DMS79 (cell line): ENCODE measurements at regions not wholly inside any gene's neighbourhood (a gene's known extent, or its start where the extent isn't known, plus 50 kb on each side); places are given as distances from the start of the nearest gene placed in this dataset.
"Not testable (repeated sequence)": the region's sequence is repeated elsewhere in the genome, so short reads cannot be mapped to it uniquely, and the experiment has no call there.

Experiments used
- DNase-seq: peaks from one replicate; lab custom pipeline; 2025; lab: John Stamatoyannopoulos, UW

DNA sequence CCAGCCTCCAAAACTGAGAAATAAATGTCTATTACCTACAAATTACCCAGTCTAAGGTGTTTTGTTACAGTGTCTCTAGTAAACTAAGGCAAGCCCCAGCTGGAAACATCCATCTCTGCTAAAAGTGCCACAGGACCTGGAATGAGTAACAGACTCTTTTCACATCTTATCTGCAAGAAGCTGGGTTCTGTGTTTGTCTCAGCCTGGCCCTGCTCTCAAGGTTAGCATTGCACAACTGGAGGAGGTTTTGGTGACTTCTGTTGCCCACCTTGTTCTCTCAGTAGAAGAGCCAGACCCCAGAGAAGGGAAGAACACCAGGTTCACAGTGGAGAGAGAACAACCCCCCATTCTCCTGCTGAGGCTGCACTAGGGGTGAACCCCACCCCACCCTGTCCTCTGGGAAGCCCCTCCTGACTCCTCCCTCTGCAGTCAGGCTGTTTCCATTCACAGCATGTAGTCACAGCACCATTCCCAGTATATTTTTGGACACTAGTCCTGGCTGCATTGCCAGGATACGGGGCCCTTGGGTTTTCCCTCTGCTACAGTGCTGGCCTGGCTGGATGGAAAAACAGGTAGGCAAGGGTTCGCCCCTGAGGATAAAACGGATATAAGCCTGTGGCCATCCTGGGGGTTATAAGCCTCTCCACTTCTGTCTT lies 280.0 kb downstream of the BCL2L11 start:
- not testable (repeated sequence) for DNase-seq

DNA sequence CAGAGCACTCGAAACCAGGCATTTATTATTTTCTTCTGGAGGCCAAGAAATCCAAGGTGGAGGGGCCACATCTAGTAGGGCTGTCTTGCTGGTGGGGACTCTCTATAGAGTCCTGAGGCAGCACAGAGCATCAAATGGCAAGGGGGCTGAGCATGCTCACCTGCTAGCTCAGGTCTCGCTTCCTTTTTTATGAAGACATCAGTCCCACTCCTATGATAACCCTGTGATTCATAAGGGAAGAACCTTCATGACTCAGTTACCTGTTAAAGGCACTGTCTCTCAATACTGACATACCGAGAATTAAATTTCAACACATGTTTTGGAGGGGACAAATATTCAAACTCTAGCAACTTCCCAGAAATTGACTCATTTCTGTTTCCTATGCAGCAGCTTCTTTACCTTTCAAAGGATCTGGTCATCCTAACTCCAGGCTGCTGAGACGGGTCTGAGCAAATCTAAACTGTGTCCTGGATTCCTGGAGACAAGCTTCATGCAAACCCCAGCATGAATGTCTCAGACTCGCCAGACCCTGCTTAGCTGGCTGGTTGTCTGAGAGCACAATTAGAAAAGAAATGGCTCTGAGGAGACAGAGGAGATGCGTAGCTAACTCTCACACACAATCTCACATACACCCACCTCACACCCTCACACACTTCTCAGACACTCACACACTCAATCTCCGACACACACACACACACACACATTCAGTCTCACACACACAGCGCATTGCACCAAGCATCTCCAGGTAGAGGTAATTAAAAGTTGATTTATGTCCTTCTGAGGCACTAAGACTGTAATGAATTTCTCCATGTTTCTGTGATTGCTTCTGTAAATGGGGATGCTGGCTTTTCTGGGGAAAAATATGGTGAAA lies 280.8 kb downstream of the BCL2L11 start:
- not testable (repeated sequence) for DNase-seq

DNA sequence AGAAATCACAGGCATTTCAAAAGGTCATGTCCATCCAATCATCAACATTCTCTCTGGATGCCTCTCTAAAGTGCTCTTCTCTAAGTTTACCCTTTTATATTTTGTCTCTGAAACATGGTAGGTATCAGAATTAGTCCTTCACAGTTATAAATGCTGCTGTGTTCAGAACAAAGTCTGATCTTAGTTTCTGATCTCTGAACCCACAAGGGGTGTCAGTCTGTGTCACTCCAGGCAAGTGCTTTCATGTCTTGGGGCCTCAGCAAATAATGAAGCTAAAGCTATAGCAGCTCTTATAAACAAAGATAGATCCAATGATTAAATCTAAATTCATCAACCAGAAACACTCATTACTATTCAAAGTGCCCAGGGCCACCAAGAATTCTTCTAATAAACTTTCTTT lies 281.7 kb downstream of the BCL2L11 start:
- DNase-seq, result not testable (repeated sequence)

DNA sequence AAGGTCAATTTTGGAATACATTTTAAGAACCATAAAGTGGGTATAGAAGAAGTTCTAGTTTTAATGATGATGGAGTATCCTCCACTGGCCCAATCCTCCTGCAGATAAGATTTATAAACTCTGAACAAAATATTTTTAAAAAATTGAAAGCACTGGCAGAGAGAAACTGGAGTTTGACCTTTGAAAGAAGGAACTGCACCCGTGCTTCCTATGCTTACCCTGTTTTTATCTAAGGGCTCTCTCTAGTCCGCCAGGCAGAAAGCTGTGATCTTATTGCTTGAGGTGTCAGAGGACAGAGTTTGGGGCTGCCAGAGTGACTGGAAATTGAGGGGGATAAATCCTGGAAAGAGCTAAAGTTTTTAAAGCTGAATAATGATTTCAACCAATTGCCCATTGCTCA lies 282.6 kb downstream of the BCL2L11 start:
- not testable (repeated sequence) for DNase-seq

DNA sequence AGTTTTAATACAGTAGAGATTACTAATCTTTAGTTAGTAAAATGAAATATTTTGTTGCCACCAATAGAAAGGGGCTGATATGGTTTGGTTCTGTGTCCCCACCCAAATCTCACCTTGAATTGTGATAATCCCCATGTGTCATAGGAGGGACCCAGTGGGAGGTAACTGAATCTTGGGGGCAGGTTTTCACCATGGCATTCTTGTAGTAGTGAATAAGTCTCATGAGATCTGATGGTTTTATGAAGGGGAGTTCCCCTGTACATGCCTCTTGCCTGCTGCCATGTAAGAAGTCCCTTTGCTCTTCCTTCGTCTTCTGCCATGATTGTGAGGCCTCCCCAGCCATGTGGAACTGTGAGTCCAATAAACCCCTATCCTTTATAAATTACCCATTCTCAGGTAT lies 285.9 kb downstream of the BCL2L11 start:
- not testable (repeated sequence) for DNase-seq

DNA sequence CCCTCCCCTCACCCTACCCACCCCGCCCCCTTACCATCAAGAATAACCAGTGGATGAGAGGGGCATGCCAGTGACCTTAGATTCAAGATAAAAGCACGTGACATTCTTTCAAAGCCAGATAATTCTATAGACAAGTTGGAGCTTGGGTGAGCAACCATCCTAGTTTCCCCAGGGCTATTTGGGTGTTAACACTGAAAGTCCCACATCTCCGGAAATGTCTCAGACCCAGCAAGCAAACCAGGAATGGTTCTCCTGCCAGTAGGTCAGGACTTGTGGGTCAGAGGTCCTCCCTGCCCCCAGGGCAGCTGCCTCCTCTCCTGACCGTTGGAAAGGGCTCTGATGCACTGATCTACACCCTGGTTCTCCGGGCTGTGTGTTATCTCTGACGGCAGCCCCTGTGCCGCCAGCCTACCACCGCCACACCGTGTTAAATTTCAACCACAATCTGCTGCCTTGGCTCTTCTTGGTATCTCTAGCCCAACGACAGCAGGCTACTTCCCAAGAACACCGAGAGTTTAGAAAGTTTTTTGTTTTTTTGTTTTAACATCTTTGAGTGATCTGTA lies 287.0 kb downstream of the BCL2L11 start:
- DNase-seq, result not testable (repeated sequence)

DNA sequence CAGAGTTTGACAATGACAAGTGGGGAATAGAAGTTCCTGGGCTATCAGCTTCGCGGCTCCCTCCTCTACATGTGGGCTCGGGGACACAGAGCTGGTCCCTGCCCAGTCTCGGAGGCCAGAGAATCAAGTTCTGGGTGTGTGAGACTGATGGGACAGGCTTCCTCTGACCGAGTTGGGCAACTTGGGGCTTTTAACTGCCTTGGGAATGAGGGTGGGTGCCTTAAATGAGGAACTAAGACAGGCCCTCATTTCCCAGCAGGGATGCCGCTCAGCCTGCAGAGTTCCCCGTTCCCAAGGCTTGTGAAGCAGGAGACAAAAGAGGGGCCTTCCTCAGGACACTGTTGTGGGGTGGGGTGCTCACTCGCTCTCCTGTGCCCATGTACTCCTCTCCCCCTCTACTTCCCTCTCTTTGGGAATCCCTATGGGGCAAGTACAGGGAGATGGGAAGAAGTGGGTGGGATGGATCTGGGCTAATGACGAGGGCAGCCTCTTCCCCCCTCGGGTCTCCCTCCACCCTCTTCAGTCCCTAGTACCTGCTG lies 290.2 kb downstream of the BCL2L11 start:
- not testable (repeated sequence) for DNase-seq

DNA sequence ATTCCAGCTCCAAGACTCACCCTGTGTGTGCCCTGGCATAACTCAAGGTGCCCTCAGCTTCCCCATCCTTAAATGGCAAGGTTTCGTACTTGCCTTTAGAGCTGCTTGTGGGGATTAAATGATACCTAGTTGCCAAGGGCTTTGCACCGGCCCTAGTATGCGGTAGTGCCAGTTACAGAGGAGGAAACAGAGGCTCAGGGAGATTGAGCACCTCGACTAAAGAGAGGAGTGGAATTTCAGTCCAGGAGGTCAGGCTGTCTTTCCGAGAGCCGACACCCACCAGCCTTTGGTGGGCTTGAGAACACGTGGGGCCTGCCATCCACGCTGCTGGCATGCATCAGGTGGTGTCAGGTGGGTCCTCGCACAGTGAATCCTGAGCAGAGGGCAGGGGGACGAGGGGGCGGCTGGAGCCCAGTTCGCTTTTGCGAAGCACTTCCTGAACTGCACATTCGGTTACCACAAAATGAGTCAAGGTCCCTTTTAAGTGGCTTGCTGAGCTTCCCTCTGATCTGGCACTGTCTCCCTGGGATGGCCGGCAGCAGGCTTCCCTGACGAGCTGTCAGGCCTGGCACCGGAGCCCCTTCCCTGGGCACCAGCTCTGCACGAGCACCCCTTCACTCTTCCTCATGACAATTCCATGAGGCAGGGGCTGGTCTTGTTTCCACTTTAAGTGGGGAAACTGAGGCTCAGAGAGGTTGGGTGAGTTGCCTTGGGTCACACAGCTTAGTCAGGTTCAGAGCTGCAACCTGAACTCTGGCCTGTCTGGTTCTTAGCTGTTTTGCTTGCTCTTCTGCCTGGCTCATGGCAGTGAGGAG lies 291.4 kb downstream of the BCL2L11 start:
- not testable (repeated sequence) for DNase-seq

DNA sequence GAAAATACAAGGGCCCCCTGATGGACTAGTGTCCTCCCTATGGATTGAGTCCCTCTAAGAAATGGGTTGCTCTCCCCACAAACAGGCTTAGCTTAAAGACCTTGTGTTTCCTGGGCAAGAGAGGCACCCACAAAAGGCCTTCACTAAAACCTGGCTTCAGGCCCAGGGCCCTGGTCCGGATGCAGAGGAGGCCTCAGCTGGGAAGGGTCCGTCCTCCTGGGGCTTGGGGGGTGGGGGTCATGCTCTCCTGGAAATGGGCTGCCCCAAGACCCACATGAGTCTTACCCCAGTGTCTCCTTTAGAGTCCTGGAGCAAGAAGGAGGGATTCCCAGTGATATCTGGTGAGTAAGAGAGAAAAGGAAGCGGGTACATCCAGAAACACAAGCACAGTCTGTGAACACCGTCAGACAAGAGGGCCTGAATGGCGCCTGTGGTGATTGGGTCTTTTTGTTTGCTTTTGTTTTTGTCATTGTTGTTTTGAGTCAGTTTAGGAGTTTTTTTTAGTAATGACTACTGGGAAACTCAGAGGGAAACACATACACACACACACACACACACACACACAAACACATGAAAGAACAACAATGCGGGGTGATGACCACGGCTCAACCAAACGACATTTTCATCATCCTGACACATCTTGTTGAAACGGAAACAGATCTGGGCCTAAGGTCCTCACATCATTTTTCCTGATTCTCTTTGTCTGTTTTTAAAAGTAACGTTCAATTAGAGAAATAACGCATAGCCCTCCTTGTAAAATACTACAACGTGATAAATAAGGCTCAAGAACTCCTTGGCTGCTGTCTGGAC lies 292.3 kb downstream of the BCL2L11 start:
- not testable (repeated sequence) for DNase-seq

DNA sequence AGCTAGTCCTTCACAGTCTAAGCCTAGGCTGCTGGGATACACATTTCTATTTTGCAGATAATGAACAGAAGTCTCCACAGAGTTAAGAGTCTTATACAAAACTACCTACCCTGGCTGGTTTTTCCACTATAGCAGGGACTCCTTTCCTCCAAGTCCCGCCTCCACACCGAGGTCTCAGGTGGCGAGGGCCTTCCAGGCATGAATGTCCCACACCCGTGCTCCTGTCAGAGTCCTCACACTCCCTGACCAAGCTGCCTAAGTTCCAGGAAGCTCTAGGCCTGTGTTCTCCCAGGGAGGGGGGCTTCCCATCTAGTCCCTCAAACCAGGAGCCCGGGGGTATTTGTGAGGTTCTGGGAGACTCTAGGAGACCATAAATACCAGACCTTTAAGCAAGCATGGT lies 293.2 kb downstream of the BCL2L11 start:
- not testable (repeated sequence) for DNase-seq

DNA sequence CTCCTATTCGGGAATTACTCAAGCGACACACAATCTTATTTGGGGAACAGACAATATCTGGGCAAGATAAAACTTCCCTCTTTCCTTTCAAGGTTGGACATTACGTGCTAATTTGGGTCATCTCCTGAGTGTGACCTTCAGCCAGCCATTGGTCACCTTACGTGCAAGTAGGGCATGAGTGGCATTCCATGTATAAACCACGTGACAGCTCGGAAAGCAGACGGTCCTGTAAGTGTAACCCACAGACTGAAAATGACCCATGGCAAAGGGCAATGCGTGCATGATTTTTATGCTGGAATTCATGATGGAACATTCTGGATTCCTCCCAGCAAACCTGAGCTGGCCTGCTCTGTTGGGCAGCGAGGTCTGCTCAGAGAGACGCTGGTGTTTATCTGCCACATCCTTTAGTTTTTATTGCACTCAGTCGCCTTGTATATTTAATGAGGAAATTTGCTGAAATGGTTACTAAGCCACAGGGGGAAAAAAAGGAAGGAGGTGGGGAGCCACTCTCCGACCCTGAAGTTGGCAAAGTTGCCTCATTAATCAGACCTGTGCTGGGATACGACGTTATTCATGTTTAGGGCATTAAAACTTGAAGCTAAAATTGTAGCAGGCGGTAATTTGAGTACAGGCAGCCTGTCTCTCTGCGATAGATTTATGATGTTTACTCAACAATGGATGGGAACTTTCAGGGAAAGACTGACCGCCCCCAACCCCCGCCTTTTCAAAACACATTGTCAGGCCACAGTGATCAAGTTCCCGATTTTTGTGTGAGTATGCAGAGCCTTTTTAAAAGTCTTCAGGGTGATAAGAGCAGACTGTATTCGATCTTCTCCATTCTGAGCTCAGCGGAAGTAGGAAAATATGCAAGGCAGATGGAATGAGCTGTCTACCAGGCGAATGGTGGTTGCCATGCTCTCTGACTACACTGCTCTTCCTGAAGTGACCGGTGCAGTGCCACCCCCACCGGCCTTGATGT lies 295.3 kb downstream of the BCL2L11 start:
- not testable (repeated sequence) for DNase-seq

DNA sequence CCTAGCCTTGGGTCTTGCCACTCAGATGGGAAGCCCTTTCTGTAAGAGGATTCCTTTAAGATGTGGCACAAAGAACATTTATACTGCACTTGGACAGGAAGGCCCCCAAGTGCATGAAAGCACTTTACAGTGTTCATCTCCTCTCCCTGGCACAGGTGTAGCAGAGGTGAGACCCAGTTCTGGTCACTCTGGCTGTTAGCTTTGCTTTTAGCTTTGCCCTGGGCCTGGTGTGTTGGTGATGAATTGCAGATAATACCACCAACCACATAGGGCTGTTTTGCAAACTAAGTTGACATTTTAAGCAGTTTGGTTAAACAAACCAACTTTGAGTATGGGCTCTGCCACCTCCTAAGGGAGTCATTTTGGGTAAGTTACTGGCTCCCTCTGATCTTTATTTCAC lies 296.3 kb downstream of the BCL2L11 start:
- not testable (repeated sequence) for DNase-seq

DNA sequence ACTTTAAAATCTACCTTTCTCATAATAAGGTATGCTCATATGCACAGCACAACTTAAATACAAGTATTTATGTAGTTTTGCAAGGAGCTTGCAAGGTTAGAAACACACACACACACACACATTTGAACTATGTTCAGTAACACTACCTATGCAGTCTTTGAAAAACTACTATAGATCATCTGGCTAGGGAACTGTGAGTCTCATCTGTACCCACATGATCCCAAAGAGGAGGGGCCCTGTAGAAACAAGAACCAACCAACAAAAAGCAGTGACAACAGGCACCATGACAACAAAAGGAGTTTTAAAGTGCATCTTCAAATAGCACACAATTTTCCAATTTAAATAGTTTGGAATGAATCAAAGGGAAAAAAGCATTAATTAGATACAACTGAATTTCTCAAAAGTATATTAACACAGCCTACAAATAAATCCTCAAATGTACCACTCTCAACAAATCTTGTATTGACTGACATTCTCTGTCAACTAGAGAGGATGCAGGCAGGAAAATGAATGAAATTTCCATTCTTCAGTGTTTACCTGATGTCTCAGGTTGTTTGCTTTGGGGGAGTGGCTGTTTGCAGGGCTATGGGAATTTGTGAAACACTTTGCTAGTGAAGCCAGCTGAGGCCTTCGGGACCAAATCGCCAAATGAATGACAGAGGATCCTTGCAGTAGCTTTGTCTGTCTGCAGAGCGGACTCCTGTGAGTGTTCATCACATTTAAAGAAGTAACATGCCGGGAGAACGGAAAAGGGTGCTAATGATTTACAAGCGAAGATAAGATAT lies 297.6 kb downstream of the BCL2L11 start:
- DNase-seq, result not testable (repeated sequence)

DNA sequence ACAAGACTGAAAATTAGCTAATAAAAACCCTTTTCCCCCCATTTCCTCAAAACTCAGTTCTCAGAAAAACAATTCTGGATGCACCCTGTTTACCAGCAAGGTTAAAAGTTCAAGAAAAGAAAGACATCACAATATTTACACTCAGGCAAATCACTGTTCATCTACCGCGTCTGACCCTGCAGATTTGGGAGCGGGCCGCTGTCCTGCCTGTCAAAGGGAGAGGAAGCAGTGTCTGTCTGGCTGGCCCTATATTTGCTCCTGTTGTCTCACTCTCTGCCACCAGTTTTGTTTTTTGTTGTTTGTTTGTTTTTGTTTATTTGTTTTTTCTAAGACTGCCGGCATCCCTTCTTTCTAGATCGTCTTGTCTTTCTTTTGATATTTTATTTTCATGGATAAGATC lies 299.4 kb downstream of the BCL2L11 start:
- DNase-seq, result not testable (repeated sequence)

DNA sequence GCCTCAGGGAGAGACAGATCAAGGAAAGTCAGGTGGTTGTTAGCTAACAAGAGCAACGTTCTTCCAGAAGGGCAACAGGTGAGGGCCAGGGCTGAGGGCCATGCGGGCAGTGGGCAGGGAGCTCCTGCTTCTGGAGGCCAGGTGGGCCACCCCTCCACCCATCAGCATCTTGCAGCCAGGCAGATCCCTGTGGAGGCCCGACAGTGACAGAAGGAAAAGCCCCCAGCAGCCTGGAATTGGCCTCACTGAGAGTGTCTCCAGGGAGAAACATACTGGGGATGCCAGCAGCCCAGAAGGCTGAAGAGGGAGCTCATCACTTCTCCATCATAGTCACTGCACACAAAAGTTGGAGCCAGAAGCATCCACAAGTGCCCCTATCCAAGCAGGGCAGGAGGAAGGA lies 300.1 kb downstream of the BCL2L11 start:
- DNase-seq, result not testable (repeated sequence)

DNA sequence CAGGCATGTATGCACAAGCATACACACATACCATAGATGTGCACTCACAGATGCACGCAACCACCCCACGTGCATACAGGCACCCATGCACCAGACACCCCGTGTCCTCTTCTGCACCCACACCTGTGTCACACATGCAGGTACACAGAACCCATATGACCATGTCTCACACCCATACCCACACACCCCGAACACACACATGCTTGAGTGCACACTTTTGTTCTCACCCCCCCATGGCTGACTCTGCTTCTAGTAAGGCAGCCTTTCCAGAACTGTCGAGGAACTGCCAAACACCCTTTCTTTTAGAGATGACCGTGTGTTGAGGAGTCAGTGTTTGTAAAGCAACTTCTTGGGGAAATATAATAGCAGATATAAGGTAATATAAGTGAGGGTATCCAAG lies 301.2 kb downstream of the BCL2L11 start:
- DNase-seq, result not testable (repeated sequence)

DNA sequence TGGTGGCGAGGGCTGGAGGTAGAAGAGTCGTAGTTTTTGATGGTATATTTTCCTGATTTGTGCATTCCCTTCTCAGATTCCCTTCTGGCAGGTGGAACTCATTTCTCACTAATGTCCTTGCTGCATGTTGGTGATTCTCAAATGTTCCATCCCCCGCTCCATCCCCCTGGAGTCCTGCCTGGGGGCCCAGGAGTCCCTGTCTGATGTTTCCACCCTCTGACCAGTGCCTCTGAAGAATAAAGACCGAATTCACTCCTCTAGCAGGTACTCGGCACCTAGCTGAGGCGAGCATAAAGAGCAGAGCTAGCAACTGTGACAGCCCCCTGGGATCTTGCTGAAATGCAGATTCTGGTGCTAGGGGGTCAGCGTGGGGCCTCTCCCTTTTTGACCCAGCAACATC lies 301.8 kb downstream of the BCL2L11 start:
- DNase-seq, result not testable (repeated sequence)

DNA sequence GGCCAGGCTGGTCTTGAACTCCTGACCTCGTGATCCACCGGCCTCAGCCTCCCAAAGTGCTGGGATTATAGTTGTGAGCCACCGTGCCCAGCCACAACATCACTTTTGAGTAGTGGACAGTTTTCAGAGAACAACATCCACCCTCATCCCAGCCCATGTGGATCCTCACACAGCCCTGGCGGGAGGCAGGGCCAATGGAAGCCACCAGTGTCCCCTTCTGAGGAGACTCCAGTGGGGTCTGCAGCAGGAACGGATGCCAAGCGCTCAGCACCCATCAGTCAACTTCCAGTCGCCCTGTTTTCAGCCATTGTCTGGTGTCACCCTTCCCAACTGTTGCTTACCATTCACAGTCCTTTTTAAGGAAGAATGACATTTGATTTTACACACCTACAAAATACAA lies 302.5 kb downstream of the BCL2L11 start:
- not testable (repeated sequence) for DNase-seq

DNA sequence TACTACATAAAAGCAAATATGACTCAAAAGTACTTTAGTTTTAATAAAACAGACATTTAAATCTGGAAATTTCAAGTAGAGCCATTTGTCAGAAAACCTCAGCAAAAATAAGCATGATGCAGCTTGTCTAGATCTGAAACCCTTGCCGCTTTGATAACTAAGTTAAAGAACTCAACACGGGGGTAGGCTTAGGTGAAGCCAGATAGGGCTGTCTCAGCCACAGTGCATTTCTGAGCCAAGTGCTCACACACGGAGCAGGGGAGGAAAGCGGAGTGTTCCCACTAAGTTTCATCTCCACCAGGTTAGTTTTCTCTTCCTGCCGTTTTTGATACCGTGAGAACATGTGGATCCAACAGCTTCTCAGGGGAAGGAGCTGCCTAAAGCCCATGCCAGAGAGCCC lies 303.5 kb downstream of the BCL2L11 start:
- not testable (repeated sequence) for DNase-seq
